GM13977 (cell line): ENCODE measurements at regions not wholly inside any gene's neighbourhood (a gene's known extent, or its start where the extent isn't known, plus 50 kb on each side); places are given as distances from the start of the nearest gene placed in this dataset.

Experiments used
- DNase-seq: peaks from one replicate; pipeline ENCODE4 v3.0.0; 2012; ENCODE audit warnings: low spot score
- CTCF ChIP-seq: IDR thresholded peaks from 2 replicates; pipeline ENCODE4 v1.5.1; 2012; ENCODE audit warnings: mild to moderate bottlenecking, control low read depth; ENCODE audit not compliant: insufficient read depth; ENCODE audit errors: extremely low read depth, missing control alignments
- in situ Hi-C: fragments of 300-500 bp; cut with MboI; formaldehyde crosslinking; loops from one replicate; pipeline ENCODE4 v1.12.0; 2022; ENCODE audit warnings: low sequenced_read_pairs, low pct_unique_long_range_greater_than_20kb, mixed read lengths, inconsistent platforms; ENCODE audit not compliant: unreplicated experiment

- in situ Hi-C loops = loop anchor here (25.0 kb wide), 2 partner anchors 152 to 402 kb away; no protein-coding TSS in a partner anchor
- no peak for DNase-seq
- no peak for TF ChIP-seq CTCF
These were observed 213.5 kb upstream of the TAPT1 start for GRCh38 chr4:16439768-16440167.

- in situ Hi-C loops = loop anchor here (25.0 kb wide), 2 partner anchors 152 to 402 kb away; no protein-coding TSS in a partner anchor
- no peak for DNase-seq
- TF ChIP-seq CTCF = no peak
These were observed 212.7 kb upstream of the TAPT1 start for GRCh38 chr4:16438986-16439385.

GRCh38 chr4:16437836-16438235 lies 211.6 kb upstream of the TAPT1 start:
- in situ Hi-C loops = loop anchor here (25.0 kb wide), 2 partner anchors 151 to 401 kb away; no protein-coding TSS in a partner anchor
- TF ChIP-seq CTCF = no peak
- no peak for DNase-seq

GRCh38 chr4:16431866-16432265 lies 205.6 kb upstream of the TAPT1 start:
- TF ChIP-seq CTCF = no peak
- no peak for DNase-seq
- in situ Hi-C loops = loop anchor here (25.0 kb wide), 2 partner anchors 145 to 395 kb away; no protein-coding TSS in a partner anchor

- in situ Hi-C loops = no loop called here
- no peak for TF ChIP-seq CTCF
- no peak for DNase-seq
These were observed 192.5 kb upstream of the TAPT1 start for GRCh38 chr4:16418814-16419213.

GRCh38 chr4:16417198-16417597 lies 190.9 kb upstream of the TAPT1 start:
- no peak for DNase-seq
- in situ Hi-C loops = no loop called here
- no peak for TF ChIP-seq CTCF

- in situ Hi-C loops = no loop called here
- TF ChIP-seq CTCF = no peak
These were observed 190.3 kb upstream of the TAPT1 start for GRCh38 chr4:16416601-16417000.

More at GRCh38 chr4:16416601-16417000, 190.3 kb upstream of the TAPT1 start:
- DNase-seq = no peak
